ENCODE measurements at regions not wholly inside any gene's neighbourhood (a gene's known extent, or its start where the extent isn't known, plus 50 kb on each side); places are given as distances from the start of the nearest gene placed in this dataset.
"Not testable (repeated sequence)": the region's sequence is repeated elsewhere in the genome, so short reads cannot be mapped to it uniquely, and the experiment has no call there.

DNA sequence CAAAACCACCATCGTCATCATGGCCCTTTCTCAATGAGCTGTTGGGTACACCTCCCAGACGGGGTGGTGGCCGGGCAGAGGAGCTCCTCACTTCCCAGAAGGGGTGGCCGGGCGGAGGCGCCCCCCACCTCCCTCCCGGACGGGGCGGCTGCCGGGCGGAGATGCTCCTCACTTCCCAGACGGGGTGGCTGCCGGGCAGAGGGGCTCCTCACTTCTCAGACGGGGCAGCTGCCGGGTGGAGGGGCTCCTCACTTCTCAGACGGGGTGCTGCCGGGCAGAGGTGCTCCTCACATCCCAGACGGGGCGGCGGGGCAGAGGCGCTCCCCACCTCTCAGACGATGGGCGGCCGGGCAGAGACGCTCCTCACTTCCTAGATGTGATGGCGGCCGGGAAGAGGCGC, 226.8 kb upstream of the GLRA2 start:
- H3K36me3 Mint-ChIP-seq (ENCODE audit: low read depth); H3K4me3 Mint-ChIP-seq; H3K27me3 Mint-ChIP-seq; DNase-seq; H3K27ac Mint-ChIP-seq; H3K9me3 Mint-ChIP-seq; intact Hi-C loops (cut with micrococcal nuclease); H3K4me1 Mint-ChIP-seq: not testable (repeated sequence)

DNA sequence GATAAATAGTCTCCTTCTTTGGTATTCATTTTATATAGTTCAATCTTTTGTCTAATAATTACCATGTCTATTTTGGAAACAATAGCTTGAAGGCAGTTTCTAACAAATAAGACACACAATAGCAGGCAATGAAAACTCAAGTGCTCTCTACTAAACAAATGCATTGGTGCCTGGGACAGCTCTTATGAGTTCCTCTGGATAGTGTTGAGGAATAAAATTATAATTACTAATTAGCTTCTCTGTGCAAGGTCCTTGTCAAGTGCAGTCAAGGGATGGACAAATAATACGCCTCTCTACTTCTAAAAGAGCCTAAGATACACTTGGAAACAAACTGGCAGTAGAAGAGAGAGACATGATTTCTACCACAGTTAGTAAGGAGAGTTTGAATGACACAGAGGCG, 229.0 kb upstream of the GLRA2 start:
- H3K36me3 Mint-ChIP-seq (ENCODE audit: low read depth) = no peaks in the 10 kb centered on the region
- no peak overlapping the region for H3K4me3 Mint-ChIP-seq
- no peaks in the 10 kb centered on the region for H3K9me3 Mint-ChIP-seq

DNA sequence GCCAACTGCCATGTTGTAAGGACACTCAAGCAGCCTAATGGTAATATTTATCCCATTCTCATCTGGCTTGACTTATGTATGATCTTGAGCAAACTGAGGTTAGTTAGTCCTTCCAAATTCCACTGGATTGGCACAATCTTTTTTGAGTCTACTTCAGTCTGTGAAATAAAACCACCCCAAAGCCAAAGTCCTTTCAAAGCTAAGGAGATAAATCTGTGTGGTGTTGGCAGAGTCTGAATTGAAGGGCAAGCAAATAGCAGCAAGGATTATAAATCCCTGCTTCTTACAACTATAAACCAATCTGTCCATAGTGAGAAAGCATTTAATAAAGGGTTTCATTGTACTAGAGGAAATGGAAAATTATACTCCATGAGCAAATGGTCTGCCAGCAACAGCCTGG, 233.9 kb upstream of the GLRA2 start:
- no peaks in the 10 kb centered on the region for H3K9me3 Mint-ChIP-seq
- H3K27ac Mint-ChIP-seq = no peak overlapping the region
- intact Hi-C loops (cut with micrococcal nuclease) = no loop called here
- no peak for DNase-seq
- no peak overlapping the region for H3K4me3 Mint-ChIP-seq
- H3K36me3 Mint-ChIP-seq (ENCODE audit: low read depth) = no peaks in the 10 kb centered on the region
- H3K27me3 Mint-ChIP-seq = no peaks in the 10 kb centered on the region
- H3K4me1 Mint-ChIP-seq = no peaks in the 10 kb centered on the region

More for the DNA sequence above, 229.0 kb upstream of the GLRA2 start:
- Mint-ChIP-seq H3K4me1 (no peaks in the 10 kb centered on the region), H3K27me3 (no peaks in the 10 kb centered on the region), H3K27ac (no peak overlapping the region)
- intact Hi-C loops (cut with micrococcal nuclease) = no loop called here
- DNase-seq = no peak

DNA sequence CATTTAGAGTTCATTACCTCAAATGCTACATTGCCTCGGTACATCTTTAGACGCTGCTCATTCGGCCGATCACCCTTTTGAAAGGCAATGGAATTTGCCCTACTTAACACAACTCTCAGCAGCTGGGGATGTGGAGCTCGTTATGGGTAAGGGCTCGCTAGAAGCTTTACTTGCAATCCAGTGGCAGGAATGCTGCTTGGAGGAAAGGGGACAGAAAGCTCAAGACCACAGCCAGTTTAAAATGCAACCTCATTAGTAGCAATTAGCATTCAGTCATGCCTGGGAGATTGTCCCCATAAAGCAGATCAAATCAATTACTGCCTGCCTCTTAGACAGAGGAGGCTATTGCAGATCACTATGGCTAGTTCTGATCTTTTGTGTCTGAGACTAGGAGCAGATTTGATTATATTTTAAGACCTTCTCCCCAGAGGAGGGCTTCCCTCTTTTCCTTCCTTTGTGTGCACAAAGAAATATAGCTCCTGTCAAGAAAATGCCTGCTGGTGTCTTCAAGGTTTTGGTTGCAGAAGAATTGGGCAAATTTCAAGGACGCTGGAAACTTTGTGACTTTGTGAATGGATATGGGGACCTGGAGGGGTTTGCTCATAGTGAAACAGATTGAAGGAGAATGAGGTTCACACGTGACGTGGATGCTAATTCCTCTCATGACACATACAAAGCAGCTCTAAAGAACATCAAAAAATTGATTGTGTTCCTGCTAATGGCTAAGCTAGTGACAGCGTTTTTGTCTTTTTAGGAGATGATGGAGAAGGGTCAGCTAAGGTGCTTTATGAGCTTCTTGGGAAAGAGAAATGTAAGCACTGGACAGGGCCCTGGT, 237.5 kb upstream of the GLRA2 start:
- no peaks in the 10 kb centered on the region for H3K4me1 Mint-ChIP-seq
- no peak overlapping the region for H3K4me3 Mint-ChIP-seq
- no peaks in the 10 kb centered on the region for H3K9me3 Mint-ChIP-seq
- H3K36me3 Mint-ChIP-seq (ENCODE audit: low read depth) = no peaks in the 10 kb centered on the region
- H3K27me3 Mint-ChIP-seq = no peaks in the 10 kb centered on the region
- H3K27ac Mint-ChIP-seq = no peak overlapping the region
- intact Hi-C loops (cut with micrococcal nuclease) = no loop called here
- DNase-seq = no peak

DNA sequence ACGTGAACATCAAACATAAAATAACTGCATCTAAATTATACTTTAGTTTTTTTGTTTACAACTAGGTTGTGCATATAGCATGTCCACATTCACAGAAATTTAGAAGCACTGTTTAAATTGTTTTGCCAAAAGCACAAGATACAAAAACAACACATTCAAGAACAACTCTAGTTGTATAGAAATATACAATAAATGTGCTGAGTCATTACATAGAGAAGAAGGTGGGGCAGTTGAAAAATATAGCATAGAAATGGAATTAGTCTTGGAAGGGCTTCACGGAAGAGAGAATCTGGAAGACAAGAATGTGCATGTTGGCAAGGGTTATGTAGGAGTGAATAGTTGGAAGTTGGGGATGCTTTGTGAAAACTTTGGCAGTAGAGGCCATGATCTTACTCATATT, 239.0 kb upstream of the GLRA2 start:
- intact Hi-C loops (cut with micrococcal nuclease) = no loop called here
- DNase-seq = no peak
- Mint-ChIP-seq H3K4me1 (no peaks in the 10 kb centered on the region), H3K27ac (no peak overlapping the region), H3K36me3 (ENCODE audit: low read depth) (no peaks in the 10 kb centered on the region), H3K4me3 (no peak overlapping the region), H3K9me3 (no peaks in the 10 kb centered on the region), H3K27me3 (no peaks in the 10 kb centered on the region)

DNA sequence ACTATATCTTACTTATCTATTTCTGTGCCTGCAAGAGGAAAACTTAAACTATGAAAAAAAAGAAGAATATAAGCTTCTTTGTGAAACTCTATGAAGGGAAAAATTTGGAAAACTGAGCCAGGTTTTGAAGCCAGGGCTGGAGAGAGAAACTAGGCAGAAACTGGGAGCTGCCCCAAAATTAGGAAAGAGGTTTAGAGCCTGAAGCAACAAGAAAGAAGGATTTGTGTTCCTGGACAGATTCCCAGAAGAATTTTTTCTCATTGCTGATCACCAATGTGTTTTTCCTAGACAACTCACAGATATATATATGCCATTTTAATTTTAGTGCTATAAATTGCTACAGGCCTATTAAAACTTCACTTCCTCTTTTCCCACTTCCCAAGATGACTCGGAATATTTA, 245.0 kb upstream of the GEMIN8 start:
- Mint-ChIP-seq H3K27ac (no peak overlapping the region), H3K27me3 (no peaks in the 10 kb centered on the region), H3K9me3 (no peaks in the 10 kb centered on the region), H3K36me3 (ENCODE audit: low read depth) (no peaks in the 10 kb centered on the region), H3K4me1 (no peaks in the 10 kb centered on the region), H3K4me3 (no peak overlapping the region)
- intact Hi-C loops (cut with micrococcal nuclease) = no loop called here
- no peak for DNase-seq

DNA sequence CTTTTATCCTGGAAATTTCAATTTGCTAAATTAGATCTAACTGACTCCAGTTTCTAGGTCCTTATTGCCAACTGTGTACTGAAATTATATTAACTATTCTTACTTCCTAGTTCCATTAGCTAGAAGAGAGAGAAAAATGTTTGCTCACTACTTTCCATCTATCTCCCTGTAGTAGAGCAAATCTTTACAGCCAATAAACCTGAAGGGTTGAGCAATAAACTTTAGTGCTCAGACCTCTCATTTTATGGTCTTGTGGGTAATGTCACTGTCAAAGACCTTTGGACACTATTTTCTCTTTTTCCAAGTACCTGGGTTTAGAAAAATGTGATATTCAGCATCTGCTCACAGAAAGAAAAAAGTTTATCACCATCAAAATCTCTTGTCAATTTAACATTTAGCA, 237.5 kb upstream of the GEMIN8 start:
- Mint-ChIP-seq H3K4me1 (no peaks in the 10 kb centered on the region), H3K27ac (no peak overlapping the region), H3K4me3 (no peak overlapping the region), H3K9me3 (no peaks in the 10 kb centered on the region), H3K27me3 (no peaks in the 10 kb centered on the region), H3K36me3 (ENCODE audit: low read depth) (no peaks in the 10 kb centered on the region)
- DNase-seq = no peak
- intact Hi-C loops (cut with micrococcal nuclease) = no loop called here

DNA sequence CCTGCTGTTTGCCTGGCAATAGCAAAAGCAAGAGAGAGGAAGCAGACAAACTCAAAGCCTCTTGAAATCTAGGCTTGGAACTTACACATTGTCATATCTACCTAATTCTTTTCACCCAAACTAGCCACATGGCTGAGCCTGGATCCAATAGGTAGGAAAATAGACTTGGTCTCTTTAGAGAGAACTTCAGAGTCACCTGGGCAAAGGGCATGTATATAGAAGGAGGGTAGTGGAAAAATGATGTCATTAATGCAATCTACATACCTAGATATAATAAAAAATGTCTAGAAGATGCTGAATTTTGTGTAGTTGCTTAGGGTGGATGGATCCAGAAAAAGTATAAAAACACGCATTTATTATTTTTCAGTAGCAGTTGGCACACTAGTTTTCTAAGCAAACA, 237.0 kb upstream of the GEMIN8 start:
- no peaks in the 10 kb centered on the region for H3K36me3 Mint-ChIP-seq (ENCODE audit: low read depth)
- H3K27ac Mint-ChIP-seq = no peak overlapping the region
- H3K4me3 Mint-ChIP-seq = no peak overlapping the region
- intact Hi-C loops (cut with micrococcal nuclease) = no loop called here
- H3K27me3 Mint-ChIP-seq = no peaks in the 10 kb centered on the region
- no peaks in the 10 kb centered on the region for H3K9me3 Mint-ChIP-seq
- no peaks in the 10 kb centered on the region for H3K4me1 Mint-ChIP-seq
- DNase-seq = no peak

DNA sequence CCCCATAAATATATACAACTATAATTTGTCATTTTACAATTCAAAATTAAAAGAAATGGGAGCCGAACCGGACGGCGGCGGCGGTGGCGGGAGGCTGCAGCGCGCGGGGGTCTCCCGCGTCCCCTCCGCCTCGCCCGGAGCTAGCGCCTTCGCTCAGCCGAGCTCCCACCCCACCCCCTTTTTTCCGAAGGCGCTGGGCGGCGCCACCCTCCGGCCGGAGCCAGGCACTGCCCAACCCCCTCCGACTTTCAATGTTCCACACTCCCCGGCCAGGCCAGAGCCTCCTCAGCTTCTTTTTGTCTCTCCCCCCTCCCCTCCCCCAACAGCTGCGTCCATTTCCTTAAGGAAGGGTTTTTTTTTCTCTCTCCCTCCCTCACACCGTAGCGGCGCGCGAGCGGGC, 214.1 kb upstream of the GEMIN8 start:
- DNase-seq = no peak
- intact Hi-C loops (cut with micrococcal nuclease) = no loop called here
- Mint-ChIP-seq H3K9me3 (no peaks in the 10 kb centered on the region), H3K4me1 (no peaks in the 10 kb centered on the region), H3K27ac (no peak overlapping the region), H3K4me3 (no peak overlapping the region), H3K36me3 (ENCODE audit: low read depth) (no peaks in the 10 kb centered on the region), H3K27me3 (no peaks in the 10 kb centered on the region)

DNA sequence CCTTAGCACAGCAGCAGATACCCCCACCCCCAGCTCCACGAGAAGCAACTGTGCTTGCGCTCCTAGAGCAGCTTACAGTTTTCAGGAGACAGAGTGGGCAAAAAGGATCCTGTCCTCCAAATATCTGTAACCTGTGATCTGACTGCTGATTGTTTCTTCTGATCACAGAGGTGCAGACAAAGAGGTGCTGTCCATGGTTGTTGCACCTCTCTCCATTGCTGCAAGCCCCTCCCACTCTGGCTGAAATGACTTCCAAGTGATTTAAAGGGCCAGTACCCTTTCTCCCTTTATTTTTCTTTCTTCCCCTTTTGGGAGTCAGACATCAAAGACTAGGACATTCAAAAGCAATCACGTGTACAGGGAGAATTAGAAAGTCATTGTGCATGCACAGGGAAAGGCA, 205.3 kb upstream of the GEMIN8 start:
- Mint-ChIP-seq H3K4me1 (no peaks in the 10 kb centered on the region), H3K4me3 (no peak overlapping the region), H3K9me3 (no peaks in the 10 kb centered on the region), H3K27ac (no peak overlapping the region), H3K27me3 (no peaks in the 10 kb centered on the region), H3K36me3 (ENCODE audit: low read depth) (no peaks in the 10 kb centered on the region)
- no peak for DNase-seq
- intact Hi-C loops (cut with micrococcal nuclease) = no loop called here

DNA sequence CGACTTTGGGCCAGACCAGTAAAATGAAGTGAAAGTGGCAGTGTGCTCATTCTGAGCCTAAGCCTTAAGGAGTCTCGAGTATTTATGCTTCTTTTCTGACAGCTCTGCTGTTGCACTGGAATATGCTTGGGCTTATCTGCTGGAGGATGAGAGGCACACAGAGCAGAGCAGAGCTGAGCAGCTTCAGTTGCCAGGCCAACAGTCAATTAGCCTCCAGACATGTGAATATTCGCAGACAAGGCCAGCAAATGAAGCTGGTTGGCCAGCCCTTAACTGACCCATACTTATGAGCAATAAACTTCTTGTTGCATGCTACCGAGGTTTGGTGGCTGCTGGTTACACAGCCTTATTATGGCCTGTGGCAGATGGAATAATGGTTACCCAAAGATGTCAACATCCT, 203.0 kb upstream of the GEMIN8 start:
- H3K27me3 Mint-ChIP-seq = no peaks in the 10 kb centered on the region
- DNase-seq = no peak
- no peak overlapping the region for H3K27ac Mint-ChIP-seq
- H3K36me3 Mint-ChIP-seq (ENCODE audit: low read depth) = no peaks in the 10 kb centered on the region
- no peaks in the 10 kb centered on the region for H3K4me1 Mint-ChIP-seq
- intact Hi-C loops (cut with micrococcal nuclease) = no loop called here
- H3K9me3 Mint-ChIP-seq = no peaks in the 10 kb centered on the region
- no peak overlapping the region for H3K4me3 Mint-ChIP-seq

DNA sequence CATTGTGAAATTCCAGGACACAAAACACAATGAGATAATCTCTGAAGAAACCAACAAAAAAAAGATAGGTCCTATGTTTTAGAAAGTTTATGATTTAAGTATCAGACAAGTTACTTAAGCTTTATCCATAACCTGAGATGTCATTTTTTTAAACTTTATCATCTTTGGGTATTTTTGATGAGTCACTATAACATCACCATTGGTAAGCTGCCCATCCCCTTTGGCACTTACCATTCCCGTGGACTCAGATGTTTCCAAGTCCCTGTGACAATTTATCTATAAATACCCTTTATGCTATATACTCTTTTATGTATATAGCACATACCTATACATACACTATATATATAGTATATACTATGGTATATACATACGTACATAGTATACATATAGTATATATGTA, 198.9 kb upstream of the GEMIN8 start:
- DNase-seq = no peak
- Mint-ChIP-seq H3K4me3 (no peak overlapping the region), H3K36me3 (ENCODE audit: low read depth) (no peaks in the 10 kb centered on the region), H3K27ac (no peak overlapping the region), H3K4me1 (no peaks in the 10 kb centered on the region), H3K9me3 (no peaks in the 10 kb centered on the region), H3K27me3 (no peaks in the 10 kb centered on the region)
- intact Hi-C loops (cut with micrococcal nuclease) = no loop called here

DNA sequence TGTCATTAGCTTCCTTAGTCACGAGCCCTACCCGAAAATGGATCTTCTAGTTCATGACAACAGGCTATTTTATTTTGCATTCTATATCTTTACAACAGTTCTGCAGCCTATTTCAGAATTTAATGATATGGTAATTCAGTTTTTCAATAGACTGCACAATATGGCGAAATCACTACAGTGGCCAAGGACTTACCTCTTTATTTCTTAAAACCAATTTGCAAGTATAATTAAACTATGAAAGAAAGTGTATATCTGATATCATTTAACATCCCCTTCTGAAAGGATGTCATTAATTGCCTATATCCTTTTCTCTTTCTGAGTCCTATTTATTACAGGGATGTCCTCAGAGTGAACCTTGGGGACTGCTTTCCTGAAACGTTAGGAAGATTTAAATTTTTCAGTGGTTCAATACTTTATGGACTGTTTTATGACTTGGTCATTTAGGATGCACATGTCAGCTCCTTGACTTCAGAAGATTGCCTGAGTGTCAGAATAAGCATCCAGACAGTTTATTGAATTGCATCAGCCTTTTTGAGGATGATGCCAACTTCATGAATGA, 190.8 kb upstream of the GEMIN8 start:
- no peaks in the 10 kb centered on the region for H3K36me3 Mint-ChIP-seq (ENCODE audit: low read depth)
- intact Hi-C loops (cut with micrococcal nuclease) = no loop called here

DNA sequence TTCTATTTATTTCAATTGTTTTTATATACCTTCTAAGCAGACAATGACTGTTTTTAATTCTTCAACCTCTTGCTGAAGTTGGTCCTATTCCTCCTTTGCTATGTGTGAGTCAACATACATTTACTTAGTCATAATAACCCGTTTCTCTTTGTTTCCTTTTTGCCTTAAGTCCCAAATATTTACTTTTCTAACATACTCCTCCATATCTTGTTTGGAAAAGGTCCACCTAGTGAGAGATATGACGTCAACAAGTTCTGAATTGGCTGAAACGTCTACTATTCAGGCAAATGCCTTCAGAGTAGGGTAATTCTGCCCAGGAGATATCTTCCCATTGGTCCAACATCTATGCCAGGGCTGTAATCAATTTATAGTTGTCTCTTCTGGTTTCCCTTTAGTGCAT, 179.3 kb upstream of the GEMIN8 start:
- Mint-ChIP-seq H3K27me3 (no peaks in the 10 kb centered on the region), H3K9me3 (no peaks in the 10 kb centered on the region), H3K27ac (no peak overlapping the region), H3K4me3 (no peak overlapping the region), H3K36me3 (ENCODE audit: low read depth) (no peaks in the 10 kb centered on the region), H3K4me1 (no peaks in the 10 kb centered on the region)
- intact Hi-C loops (cut with micrococcal nuclease) = no loop called here
- DNase-seq = no peak

More for the DNA sequence above, 190.8 kb upstream of the GEMIN8 start:
- DNase-seq = no peak
- Mint-ChIP-seq H3K27ac (no peak overlapping the region), H3K4me1 (no peaks in the 10 kb centered on the region), H3K9me3 (no peaks in the 10 kb centered on the region), H3K4me3 (no peak overlapping the region), H3K27me3 (no peaks in the 10 kb centered on the region)

DNA sequence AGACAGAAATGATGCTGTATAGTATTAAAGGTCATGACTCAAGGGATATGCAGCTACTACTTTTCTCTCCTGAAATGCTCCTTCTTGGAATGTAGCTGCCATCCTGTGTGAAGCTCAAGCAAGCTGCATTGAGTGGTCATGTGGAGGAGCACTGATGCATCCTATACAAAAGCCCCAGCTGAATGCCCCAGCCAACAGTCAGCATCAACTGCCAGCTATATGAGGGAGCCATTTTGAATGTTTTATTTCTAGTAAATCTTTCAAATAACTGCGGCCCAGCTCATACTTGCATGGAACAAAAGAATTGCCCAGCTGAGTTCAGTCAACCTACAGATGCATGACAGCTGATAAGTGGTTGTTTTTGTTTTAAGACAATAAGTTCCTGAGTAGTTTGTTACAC, 165.0 kb upstream of the GEMIN8 start:
- no peak overlapping the region for H3K4me3 Mint-ChIP-seq
- H3K9me3 Mint-ChIP-seq = no peaks in the 10 kb centered on the region
- H3K27me3 Mint-ChIP-seq = no peaks in the 10 kb centered on the region
- no peaks in the 10 kb centered on the region for H3K4me1 Mint-ChIP-seq
- no peak for DNase-seq
- no peak overlapping the region for H3K27ac Mint-ChIP-seq
- H3K36me3 Mint-ChIP-seq (ENCODE audit: low read depth) = no peaks in the 10 kb centered on the region
- intact Hi-C loops (cut with micrococcal nuclease) = no loop called here
